HAP-1 (cell line): ENCODE measurements at regions not wholly inside any gene's neighbourhood (a gene's known extent, or its start where the extent isn't known, plus 50 kb on each side); places are given as distances from the start of the nearest gene placed in this dataset.
"Not testable (repeated sequence)": the region's sequence is repeated elsewhere in the genome, so short reads cannot be mapped to it uniquely, and the experiment has no call there.

Experiments
- DNase-seq, 2 experiments: peaks; one replicate each; pipeline ENCODE4 v3.0.0-alpha.2; 2016 to 2020; ENCODE audit warnings: low spot score in 2 of 2
- H3K27me3 ChIP-seq: fragments of 250-450 bp; sonication (Bioruptor Pico); 2 replicates; pipeline ENCODE4 v1.5.1; 2020; ENCODE audit warnings: low read depth, mild to moderate bottlenecking, moderate library complexity
- H3K36me3 ChIP-seq: fragments of 250-450 bp; sonication (Bioruptor Pico); replicated peaks from 2 replicates; pipeline ENCODE4 v1.5.1; 2020; ENCODE audit warnings: mild to moderate bottlenecking
- H3K4me1 ChIP-seq: fragments of 250-450 bp; sonication (Bioruptor Pico); 2 replicates; pipeline ENCODE4 v1.5.1; 2020; ENCODE audit warnings: mild to moderate bottlenecking
- H3K4me3 ChIP-seq: fragments of 250-450 bp; sonication (Bioruptor Pico); 2 replicates; pipeline ENCODE4 v1.5.1; 2020; ENCODE audit warnings: mild to moderate bottlenecking, moderate library complexity
- H3K9me3 ChIP-seq: fragments of 250-450 bp; sonication (Bioruptor Pico); 2 replicates; pipeline ENCODE4 v1.5.1; 2020; ENCODE audit warnings: mild to moderate bottlenecking, moderate library complexity
- in situ Hi-C: fragments of 300-500 bp; cut with MboI; formaldehyde crosslinking; loops from 3 replicates; pipeline ENCODE4 v1.14.3; 2020; ENCODE audit warnings: low sequenced_read_pairs, inconsistent platforms, mixed read lengths

DNA sequence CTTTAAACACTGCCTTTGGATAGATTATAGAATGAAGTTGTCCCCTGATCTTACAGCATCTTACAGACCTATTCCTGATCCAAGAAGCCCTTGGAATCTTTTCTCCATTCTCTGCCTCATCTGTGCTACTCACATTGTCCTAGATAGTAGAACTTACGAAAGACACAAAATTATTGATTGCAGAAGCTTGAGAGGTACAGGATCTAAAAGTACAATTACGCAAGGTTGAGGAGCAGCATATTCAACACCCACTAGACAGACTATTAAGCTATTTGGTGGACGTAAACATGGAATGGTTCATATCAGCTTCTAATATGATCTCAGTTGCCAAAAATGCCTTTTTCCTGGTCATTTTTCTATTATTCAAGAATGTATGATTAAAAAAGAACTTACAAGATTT is 90.5 kb upstream of the SEM1 start:
- DNase-seq = no peak
- in situ Hi-C loops = no loop called here
- H3K27me3 ChIP-seq = no peaks in the 10 kb centered on the region
- peaks cover 5% of the 10 kb centered on the region; the same call in 1 of the 2 replicates for H3K4me1 ChIP-seq
- no peak overlapping the region for H3K4me3 ChIP-seq
- H3K9me3 ChIP-seq = no peaks in the 10 kb centered on the region
- H3K36me3 ChIP-seq = no peaks in the 10 kb centered on the region

DNA sequence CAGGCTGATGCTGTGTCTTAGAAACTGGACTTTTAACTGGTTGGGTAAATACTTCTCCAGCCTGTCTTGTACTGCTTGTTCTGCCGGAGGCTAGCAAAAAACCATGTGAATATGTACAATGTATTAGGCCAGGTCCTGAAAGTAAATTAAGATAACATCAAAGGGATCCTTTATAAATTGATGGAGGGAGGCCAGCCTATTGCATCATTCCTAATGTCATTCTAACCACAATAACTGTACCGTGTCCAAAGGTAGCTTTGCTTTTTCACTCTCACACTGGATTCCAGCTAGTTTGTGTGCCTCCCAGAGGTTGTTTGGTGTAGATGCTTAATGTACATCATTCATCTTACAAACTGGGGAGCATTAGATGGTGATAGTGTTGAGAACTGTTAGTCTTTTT is 91.2 kb upstream of the SEM1 start:
- Histone ChIP-seq H3K27me3 (no peaks in the 10 kb centered on the region), H3K9me3 (no peaks in the 10 kb centered on the region), H3K4me1 (peaks cover 5% of the 10 kb centered on the region; the same call in 1 of the 2 replicates), H3K4me3 (no peak overlapping the region), H3K36me3 (no peaks in the 10 kb centered on the region)
- DNase-seq = no peak
- in situ Hi-C loops = no loop called here

DNA sequence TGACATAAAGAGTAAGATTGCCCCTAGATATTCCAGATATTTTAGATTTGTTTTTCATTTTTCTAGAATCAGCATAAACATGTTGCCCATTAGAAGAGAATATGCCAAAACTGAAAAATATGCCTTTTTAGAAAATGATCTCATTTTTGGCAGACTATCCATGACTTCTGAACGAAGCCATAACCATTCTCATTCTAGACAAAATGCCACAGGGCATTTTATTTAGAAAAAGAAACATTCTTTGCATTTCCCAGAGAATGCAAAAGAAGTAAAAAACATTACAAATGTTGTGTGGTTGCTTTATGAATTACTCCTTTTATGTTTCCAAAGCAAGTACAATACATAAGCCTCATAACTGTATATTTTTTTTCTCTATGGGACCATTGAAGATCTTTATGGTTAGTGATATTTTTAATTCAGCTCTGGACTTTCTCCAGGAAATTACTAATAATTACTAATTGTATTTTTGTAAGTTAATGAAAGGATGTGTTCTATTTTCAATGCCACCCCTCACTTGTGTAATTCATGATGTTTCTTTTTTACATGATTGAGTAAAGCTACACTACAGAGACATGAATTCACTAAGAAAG is 109.6 kb upstream of the SEM1 start:
- DNase-seq = no peak
- Histone ChIP-seq H3K9me3 (no peaks in the 10 kb centered on the region), H3K4me3 (no peak overlapping the region), H3K27me3 (no peaks in the 10 kb centered on the region), H3K4me1 (no peaks in the 10 kb centered on the region), H3K36me3 (no peaks in the 10 kb centered on the region)
- in situ Hi-C loops = no loop called here

DNA sequence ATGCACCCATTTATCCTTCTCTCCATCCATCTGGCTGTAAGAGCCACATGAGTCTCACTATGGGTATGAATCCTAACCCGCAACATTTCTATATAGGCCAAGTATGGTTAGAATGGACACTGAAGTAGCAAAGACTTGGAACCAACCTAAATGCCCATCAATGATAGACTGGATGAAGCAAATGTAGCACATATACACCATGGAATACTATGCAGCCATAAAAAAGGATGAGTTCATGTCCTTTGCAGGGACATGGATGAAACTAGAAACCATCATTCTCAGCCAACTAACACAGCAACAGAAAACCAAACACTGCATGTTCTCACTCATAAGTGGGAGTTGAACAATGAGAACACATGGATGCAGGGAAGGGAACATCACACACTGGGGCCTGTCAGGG is 111.5 kb upstream of the SEM1 start:
- H3K9me3 ChIP-seq, H3K4me1 ChIP-seq, in situ Hi-C loops, H3K36me3 ChIP-seq, H3K4me3 ChIP-seq, DNase-seq, H3K27me3 ChIP-seq: not testable (repeated sequence)

DNA sequence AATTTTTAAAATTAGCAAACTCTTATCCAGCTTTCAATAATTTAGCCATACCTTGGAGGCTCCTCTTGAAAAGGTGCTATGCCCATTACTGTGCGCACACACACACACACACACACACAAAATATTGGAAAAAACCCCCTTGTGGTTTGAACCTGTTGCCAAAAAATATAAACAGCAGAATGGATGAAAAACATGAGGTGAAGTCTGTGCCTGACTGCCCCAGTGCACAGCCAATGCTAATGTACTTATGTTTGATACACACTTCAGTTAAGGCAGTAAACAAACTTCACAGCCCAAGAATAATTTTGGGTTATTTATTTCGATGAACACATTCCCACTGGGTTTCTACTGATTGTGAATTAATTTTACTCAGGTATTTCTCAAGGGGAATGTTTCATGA is 113.2 kb upstream of the SEM1 start:
- in situ Hi-C loops = no loop called here
- Histone ChIP-seq H3K4me3 (no peak overlapping the region), H3K9me3 (no peaks in the 10 kb centered on the region), H3K36me3 (no peaks in the 10 kb centered on the region), H3K27me3 (no peaks in the 10 kb centered on the region), H3K4me1 (no peaks in the 10 kb centered on the region)
- no peak for DNase-seq

DNA sequence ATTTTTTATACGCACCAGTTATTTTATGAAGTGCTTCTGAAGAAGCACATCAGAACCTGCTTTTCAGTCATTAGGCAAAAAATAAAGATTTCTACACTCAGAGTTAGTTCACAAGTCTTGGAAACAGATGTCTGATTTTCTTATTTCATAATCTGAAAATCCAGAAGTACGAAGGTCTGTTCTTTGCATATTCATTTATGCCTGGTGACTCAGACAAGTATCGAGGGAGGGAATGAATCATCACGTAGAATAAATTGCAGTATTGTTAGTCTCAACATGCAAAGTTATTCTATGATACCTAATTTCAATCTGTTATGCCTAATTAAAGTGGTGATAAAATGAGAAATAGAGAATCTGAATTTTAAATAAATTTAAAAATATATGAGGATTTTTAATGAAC is 113.6 kb upstream of the SEM1 start:
- H3K4me3 ChIP-seq = no peak overlapping the region
- H3K4me1 ChIP-seq = no peaks in the 10 kb centered on the region
- in situ Hi-C loops = no loop called here
- H3K27me3 ChIP-seq = no peaks in the 10 kb centered on the region
- DNase-seq = no peak
- no peaks in the 10 kb centered on the region for H3K9me3 ChIP-seq
- H3K36me3 ChIP-seq = no peaks in the 10 kb centered on the region

DNA sequence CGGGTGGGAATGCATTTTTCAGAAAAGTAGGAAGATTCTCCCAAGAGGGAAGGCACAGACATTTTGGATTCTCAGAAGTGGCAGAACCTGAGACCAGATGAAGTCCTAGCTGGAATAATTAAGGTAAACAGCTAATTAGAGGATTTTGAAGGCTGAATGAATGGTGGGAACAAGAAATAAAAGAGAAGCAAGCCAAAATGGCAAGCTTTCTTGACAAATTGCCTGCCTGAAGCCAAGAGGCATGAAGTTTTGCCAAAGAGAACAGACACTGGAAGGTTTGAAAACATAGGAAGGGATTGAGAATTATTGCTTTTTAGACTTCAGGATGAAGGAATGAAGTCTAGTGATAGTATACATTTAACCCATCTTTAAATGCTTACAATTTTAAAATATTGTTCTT is 115.0 kb upstream of the SEM1 start:
- H3K4me1 ChIP-seq = no peaks in the 10 kb centered on the region
- no peak for DNase-seq
- no peaks in the 10 kb centered on the region for H3K9me3 ChIP-seq
- H3K27me3 ChIP-seq = no peaks in the 10 kb centered on the region
- H3K36me3 ChIP-seq = no peaks in the 10 kb centered on the region
- H3K4me3 ChIP-seq = no peak overlapping the region
- in situ Hi-C loops = no loop called here

DNA sequence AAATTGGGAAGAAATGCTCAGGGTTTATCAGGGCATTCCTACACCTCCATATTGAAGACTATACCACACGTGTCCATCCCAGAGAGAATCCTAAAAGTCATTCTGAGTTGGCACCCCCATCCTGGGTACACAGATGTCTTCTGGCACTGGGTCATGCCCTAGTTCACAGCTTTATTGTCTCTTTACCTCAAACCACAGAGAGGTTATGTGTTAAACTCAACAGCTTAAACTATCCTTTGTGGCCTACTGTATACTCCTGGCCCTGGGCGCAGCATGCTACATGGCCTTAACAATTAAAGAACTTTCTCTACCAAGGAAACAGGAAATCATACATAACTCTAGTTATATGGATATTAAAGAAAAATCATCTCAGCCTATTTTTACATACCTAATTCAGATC is 115.6 kb upstream of the SEM1 start:
- no peaks in the 10 kb centered on the region for H3K27me3 ChIP-seq
- H3K4me1 ChIP-seq = no peaks in the 10 kb centered on the region
- no peaks in the 10 kb centered on the region for H3K9me3 ChIP-seq
- DNase-seq = no peak
- in situ Hi-C loops = no loop called here
- H3K4me3 ChIP-seq = no peak overlapping the region
- no peaks in the 10 kb centered on the region for H3K36me3 ChIP-seq

DNA sequence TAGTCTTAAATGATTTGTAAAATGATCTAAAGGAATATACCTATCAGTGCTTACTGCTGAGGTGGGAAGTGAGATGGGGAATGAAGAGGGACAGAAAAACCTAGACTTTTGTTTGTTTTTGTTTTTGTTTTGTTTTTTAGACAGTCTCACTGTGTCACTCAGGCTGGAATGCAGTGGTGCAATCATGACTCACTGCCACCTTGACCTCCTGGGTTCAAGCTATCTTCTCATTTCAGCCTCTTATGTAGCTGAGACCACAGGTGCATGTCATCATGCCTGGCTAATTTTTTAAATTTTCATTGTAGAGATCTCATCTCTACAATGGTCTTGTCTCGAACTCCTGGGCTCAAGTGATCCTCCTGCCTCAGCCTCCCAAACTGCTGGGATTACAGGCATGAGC is 116.4 kb upstream of the SEM1 start:
- Histone ChIP-seq H3K4me1 (no peaks in the 10 kb centered on the region), H3K27me3 (no peaks in the 10 kb centered on the region), H3K4me3 (no peak overlapping the region), H3K9me3 (no peaks in the 10 kb centered on the region), H3K36me3 (no peaks in the 10 kb centered on the region)
- DNase-seq = no peak
- in situ Hi-C loops = no loop called here

DNA sequence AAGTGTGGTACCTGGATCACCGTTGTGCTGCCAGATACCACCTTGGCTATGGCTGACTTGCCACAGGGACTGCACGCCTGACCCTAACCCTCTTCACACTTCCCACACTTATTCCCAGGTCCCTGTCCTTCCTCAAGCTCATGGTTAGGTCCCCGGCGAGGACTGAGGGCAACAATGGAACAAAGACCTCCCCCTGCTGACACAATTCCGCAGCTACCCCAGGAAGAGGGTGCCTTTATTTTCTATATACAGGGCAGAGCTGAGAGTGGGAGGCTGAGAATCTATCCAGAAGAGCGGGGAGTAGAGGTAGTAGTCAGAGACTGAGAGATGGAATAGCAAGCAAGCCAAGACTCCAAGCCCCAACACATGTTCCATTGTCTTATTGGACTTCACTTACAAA is 118.1 kb upstream of the SEM1 start:
- peaks cover 4% of the 10 kb centered on the region for H3K4me1 ChIP-seq
- H3K4me3 ChIP-seq = no peak overlapping the region
- H3K36me3 ChIP-seq = no peaks in the 10 kb centered on the region
- in situ Hi-C loops = no loop called here
- no peaks in the 10 kb centered on the region for H3K9me3 ChIP-seq
- H3K27me3 ChIP-seq = no peaks in the 10 kb centered on the region
- no peak for DNase-seq

DNA sequence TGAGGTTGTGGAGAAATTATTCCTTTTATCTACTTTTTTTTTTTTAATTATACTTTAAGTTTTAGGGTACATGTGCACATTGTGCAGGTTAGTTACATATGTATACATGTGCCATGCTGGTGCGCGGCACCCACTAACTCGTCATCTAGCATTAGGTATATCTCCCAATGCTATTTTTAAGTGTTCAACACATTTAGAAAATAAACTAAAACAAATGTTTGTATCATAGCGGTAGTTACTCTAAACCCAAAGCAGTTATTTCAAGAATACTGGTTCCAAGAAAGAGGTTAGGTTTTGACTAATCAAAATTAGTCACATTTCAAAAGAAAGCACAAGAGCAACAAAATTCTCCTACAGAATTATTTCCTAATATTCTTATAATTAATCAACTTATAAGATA is 119.5 kb upstream of the SEM1 start:
- H3K36me3 ChIP-seq, H3K27me3 ChIP-seq, DNase-seq, in situ Hi-C loops, H3K4me3 ChIP-seq, H3K9me3 ChIP-seq: not testable (repeated sequence)
- peaks cover 15% of the 10 kb centered on the region for H3K4me1 ChIP-seq

DNA sequence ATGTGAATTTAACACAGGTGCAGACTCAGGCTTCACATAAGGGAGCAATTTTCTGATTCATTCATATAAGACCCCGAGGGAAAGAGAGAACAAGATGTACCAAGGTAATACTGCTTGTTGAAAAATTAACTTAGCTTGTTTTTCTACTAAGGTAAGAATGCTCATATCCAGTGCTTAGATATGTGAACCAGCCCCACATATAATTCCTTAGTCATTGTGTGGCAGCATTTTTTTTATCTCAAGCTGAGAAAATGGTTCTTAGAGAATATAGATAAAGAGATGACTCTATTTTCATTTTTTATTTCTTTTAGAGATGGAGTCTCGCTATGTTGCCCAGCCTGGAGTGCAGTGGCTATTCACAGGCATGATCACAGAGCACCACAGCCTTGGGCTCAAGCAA is 121.8 kb upstream of the SEM1 start:
- in situ Hi-C loops = no loop called here
- peaks cover 18% of the 10 kb centered on the region for H3K4me1 ChIP-seq
- no peaks in the 10 kb centered on the region for H3K27me3 ChIP-seq
- no peak overlapping the region for H3K4me3 ChIP-seq
- no peaks in the 10 kb centered on the region for H3K36me3 ChIP-seq
- no peaks in the 10 kb centered on the region for H3K9me3 ChIP-seq
- DNase-seq = no peak

DNA sequence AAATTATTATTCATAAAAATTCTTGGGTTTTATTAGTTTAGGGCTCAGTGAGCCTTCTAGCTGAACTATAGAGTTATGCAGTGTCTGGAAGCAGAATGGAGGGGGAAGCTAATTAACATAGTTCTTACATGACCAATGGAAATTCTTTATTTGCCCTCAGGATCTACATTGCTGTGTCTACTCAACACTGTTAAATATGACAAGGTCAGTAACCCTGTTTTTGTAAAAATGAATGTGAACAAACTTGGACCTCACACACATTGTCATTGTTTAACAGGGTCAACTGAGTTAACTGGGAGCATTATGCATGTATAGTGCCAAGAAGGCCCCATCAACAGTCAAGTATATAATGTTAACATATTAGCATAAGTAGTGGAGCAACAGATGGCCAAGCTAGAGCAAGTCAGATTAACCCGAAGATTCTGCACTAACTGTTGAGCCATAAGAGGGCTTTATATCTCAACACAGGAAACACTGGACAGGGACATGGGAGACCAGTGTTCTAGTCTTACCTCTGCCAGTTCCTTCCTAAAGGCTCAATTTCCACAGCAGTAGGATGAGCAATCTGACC is 122.5 kb upstream of the SEM1 start:
- H3K9me3 ChIP-seq = no peaks in the 10 kb centered on the region
- in situ Hi-C loops = no loop called here
- DNase-seq = peak; percentile 15 to 38
- H3K4me3 ChIP-seq = no peak overlapping the region
- H3K27me3 ChIP-seq = no peaks in the 10 kb centered on the region
- H3K4me1 ChIP-seq = peaks cover 18% of the 10 kb centered on the region
- H3K36me3 ChIP-seq = no peaks in the 10 kb centered on the region

DNA sequence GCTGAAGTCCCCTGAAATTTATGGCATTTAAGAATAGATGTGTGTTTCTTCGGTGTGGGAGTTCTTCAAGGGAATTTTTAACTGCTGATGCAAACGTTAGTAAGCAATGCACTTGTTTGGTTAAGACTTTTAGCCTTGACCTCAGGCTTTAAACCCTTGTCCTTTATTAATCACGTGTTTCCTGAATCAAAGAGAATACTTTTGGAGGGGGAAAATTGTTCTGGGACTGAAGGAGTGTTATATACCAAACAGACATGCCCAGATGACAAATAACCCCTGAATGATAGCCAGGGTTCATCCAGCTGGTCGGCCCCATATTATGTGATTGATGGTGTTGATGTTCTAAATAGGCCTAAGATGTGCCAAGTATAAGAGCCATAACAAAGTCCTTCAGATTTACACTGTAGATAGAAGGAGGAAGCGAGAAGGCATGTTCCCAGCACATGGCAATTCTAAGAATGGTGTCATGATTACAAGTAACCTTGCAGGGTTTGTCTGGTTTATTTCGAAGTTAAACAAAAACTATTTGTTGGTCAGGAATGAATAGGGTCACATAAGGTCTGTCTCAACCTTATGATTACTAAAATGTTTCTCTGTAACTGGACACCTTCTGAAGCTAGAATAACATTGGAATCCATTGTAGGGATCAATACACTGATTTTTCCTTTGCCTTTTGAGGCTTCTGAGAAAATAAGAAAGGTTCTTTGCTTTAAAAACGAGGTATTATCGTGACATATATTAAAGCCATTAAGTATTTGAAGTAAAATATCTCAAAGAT is 124.2 kb upstream of the SEM1 start:
- DNase-seq = no peak
- Histone ChIP-seq H3K27me3 (no peaks in the 10 kb centered on the region), H3K4me3 (no peak overlapping the region), H3K4me1 (peaks cover 19% of the 10 kb centered on the region), H3K36me3 (no peaks in the 10 kb centered on the region), H3K9me3 (no peaks in the 10 kb centered on the region)
- in situ Hi-C loops = no loop called here
